Esophagus squamous epithelium (tissue), 4 donors: ENCODE measurements at regions not wholly inside any gene's neighbourhood (a gene's known extent, or its start where the extent isn't known, plus 50 kb on each side); places are given as distances from the start of the nearest gene placed in this dataset.

Source experiments
- CTCF ChIP-seq, 6 experiments: fragments of 450-650 bp in 4 of 6; fragments of 200-600 bp in 2 of 6; sonication (generic) in 2 of 6; IDR thresholded peaks; one replicate each; pipeline ENCODE4 v1.5.1; 2016 to 2019; ENCODE audit warnings: antibody characterized with exemption in 6 of 6, mild to moderate bottlenecking in 4 of 6, moderate library complexity in 4 of 6
- POLR2A ChIP-seq, 4 donors: fragments of 450-650 bp; IDR thresholded peaks; one replicate each; pipeline ENCODE4 v1.6.1; 2017; ENCODE audit warnings: antibody characterized with exemption in 4 of 4, mild to moderate bottlenecking in 4 of 4, moderate library complexity in 3 of 4

- no peak for TF ChIP-seq CTCF (IDR thresholded peaks at IDR 0.05)
- no peak for TF ChIP-seq POLR2A (IDR thresholded peaks at IDR 0.05)
These were observed 130.9 kb downstream of the GAS1 start for GRCh38 chr9:86816366-86816765.
